ENCODE measurements at regions not wholly inside any gene's neighbourhood (a gene's known extent, or its start where the extent isn't known, plus 50 kb on each side); places are given as distances from the start of the nearest gene placed in this dataset.
"Not testable (repeated sequence)": the region's sequence is repeated elsewhere in the genome, so short reads cannot be mapped to it uniquely, and the experiment has no call there.

DNA sequence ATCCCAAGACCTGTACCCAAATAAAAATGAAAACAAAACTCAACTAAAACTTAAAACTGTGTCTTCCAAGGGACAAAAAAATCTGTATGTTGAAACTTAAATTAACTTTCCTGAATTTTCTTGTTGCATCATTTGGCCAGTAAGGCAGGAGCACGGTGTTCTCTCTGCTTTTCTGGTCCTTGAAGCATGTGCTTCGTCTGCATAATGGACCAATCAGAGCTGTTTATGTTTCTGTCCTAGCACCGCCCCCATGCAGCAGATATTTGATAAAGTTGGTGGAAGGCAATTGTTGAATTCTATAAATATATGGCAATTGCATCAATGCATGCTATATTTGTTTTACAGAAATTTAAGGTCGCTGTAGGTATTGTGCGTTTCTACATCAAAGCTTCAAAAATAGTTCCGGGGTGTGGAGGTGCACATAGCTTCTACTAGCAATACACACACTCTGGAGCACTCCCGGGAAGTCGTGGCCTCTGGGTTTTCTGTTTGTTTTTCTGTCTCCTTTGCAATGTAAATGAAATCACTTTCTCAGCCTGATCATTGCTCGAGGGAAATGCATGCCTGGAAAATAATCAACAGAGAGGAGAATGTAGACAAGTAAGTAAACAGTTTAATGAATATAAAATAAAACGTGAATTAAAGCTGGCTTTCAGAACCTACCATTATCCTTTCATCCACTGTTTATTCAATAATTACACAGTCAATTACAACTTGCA lies 206.3 kb downstream of the BCAS1 start:
- H3K79me1 ChIP-seq (ENCODE audit: insufficient read depth, low read depth, low read length, poor library complexity, severe bottlenecking); H3K4me2 ChIP-seq (ENCODE audit: insufficient read depth, insufficient read length, low read length); H3K9me3 ChIP-seq (ENCODE audit: control insufficient read depth, low read depth, low read length); H2BK5ac ChIP-seq (ENCODE audit: insufficient read length, low read length); H2BK20ac ChIP-seq (ENCODE audit: low read depth, low read length, poor library complexity, severe bottlenecking); H3K23ac ChIP-seq (ENCODE audit: insufficient read length, low read depth, low read length); H3K27ac ChIP-seq (ENCODE audit: insufficient read length, low read depth, low read length); H4K20me1 ChIP-seq (ENCODE audit: control insufficient read depth, insufficient read depth, insufficient read length); H3K14ac ChIP-seq (ENCODE audit: insufficient read depth, low read length); H3T11ph ChIP-seq (ENCODE audit: low read length); H3K79me2 ChIP-seq (ENCODE audit: insufficient read depth, low read length); H3K56ac ChIP-seq (ENCODE audit: insufficient read length, low read depth, low read length); H2AFZ ChIP-seq (ENCODE audit: low read length); H3K27me3 ChIP-seq (ENCODE audit: insufficient read depth, low read length); H4K8ac ChIP-seq (replicated peaks; ENCODE audit: insufficient read length, low read depth, low read length); H2BK12ac ChIP-seq (ENCODE audit: insufficient read length, low read depth, low read length); H3K4me1 ChIP-seq (ENCODE audit: insufficient read depth, low read length); H2BK120ac ChIP-seq (ENCODE audit: low read depth, low read length, poor library complexity, severe bottlenecking); DNase-seq; H3K18ac ChIP-seq (ENCODE audit: insufficient read length, low read depth, low read length); H3K9ac ChIP-seq (ENCODE audit: extremely low read depth, insufficient read length, low read length); H3K27me3 Mint-ChIP-seq (ENCODE audit: low read depth); H3K36me3 Mint-ChIP-seq (ENCODE audit: insufficient read depth in 1 of 3, low read depth in 3 of 3); H3K23me2 ChIP-seq (ENCODE audit: insufficient read length, low read depth, low read length, poor library complexity, severe bottlenecking); H2AK5ac ChIP-seq (ENCODE audit: insufficient read length, low read length); H4K5ac ChIP-seq (ENCODE audit: insufficient read length, low read depth, low read length); H3K4ac ChIP-seq (ENCODE audit: low read depth, low read length); H2BK15ac ChIP-seq (ENCODE audit: low read depth, low read length); H4K91ac ChIP-seq (ENCODE audit: insufficient read length, low read depth, low read length); H3K9me3 Mint-ChIP-seq: not testable (repeated sequence)
- Mint-ChIP-seq H3K27ac (peak overlapping the region; percentile 80 to 87 (median 81)), H3K4me1 (peaks cover 60% of the 10 kb centered on the region in 2 experiments), H3K4me3 (0 out of 5 replicates have a peak overlapping the region, but pooled peaks of 1 of the 2 experiments have one; percentile 1)
- WGBS (ENCODE audit: extremely low coverage, insufficient read length, low lambda C conversion rate): no CpG with 5 or more reads among the region's 10 CpGs

- H3K56ac ChIP-seq (ENCODE audit: insufficient read length, low read depth, low read length); H3K9me3 ChIP-seq (ENCODE audit: control insufficient read depth, low read depth, low read length); H4K5ac ChIP-seq (ENCODE audit: insufficient read length, low read depth, low read length); H3K18ac ChIP-seq (ENCODE audit: insufficient read length, low read depth, low read length); H2AFZ ChIP-seq (ENCODE audit: low read length); H3K4ac ChIP-seq (ENCODE audit: low read depth, low read length); H3K36me3 Mint-ChIP-seq (ENCODE audit: insufficient read depth in 1 of 3, low read depth in 3 of 3); H3K27ac ChIP-seq (ENCODE audit: insufficient read length, low read depth, low read length); DNase-seq; H3K4me2 ChIP-seq (ENCODE audit: insufficient read depth, insufficient read length, low read length); H3T11ph ChIP-seq (ENCODE audit: low read length); H2BK5ac ChIP-seq (ENCODE audit: insufficient read length, low read length); H3K79me1 ChIP-seq (ENCODE audit: insufficient read depth, low read depth, low read length, poor library complexity, severe bottlenecking); H3K27me3 ChIP-seq (ENCODE audit: insufficient read depth, low read length); H4K91ac ChIP-seq (ENCODE audit: insufficient read length, low read depth, low read length); H2BK20ac ChIP-seq (ENCODE audit: low read depth, low read length, poor library complexity, severe bottlenecking); H4K8ac ChIP-seq (replicated peaks; ENCODE audit: insufficient read length, low read depth, low read length); H3K23ac ChIP-seq (ENCODE audit: insufficient read length, low read depth, low read length); H2BK120ac ChIP-seq (ENCODE audit: low read depth, low read length, poor library complexity, severe bottlenecking); H2AK5ac ChIP-seq (ENCODE audit: insufficient read length, low read length); H3K9ac ChIP-seq (ENCODE audit: extremely low read depth, insufficient read length, low read length); H2BK12ac ChIP-seq (ENCODE audit: insufficient read length, low read depth, low read length); H3K9me3 Mint-ChIP-seq; H3K79me2 ChIP-seq (ENCODE audit: insufficient read depth, low read length); H3K14ac ChIP-seq (ENCODE audit: insufficient read depth, low read length); H2BK15ac ChIP-seq (ENCODE audit: low read depth, low read length); H3K27me3 Mint-ChIP-seq (ENCODE audit: low read depth); H3K4me1 ChIP-seq (ENCODE audit: insufficient read depth, low read length); H4K20me1 ChIP-seq (ENCODE audit: control insufficient read depth, insufficient read depth, insufficient read length); H3K23me2 ChIP-seq (ENCODE audit: insufficient read length, low read depth, low read length, poor library complexity, severe bottlenecking): not testable (repeated sequence)
- H3K4me1 Mint-ChIP-seq: peaks cover 60 to 61% of the 10 kb centered on the region in 2 experiments
- peak overlapping the region; percentile 80 to 87 (median 81); a peak in 4 of 7 replicates for H3K27ac Mint-ChIP-seq
- no CpG with 5 or more reads among the region's 3 CpGs for WGBS (ENCODE audit: extremely low coverage, insufficient read length, low lambda C conversion rate)
- peak overlapping the region in 1 of 2 experiments; percentile 1; a peak in 1 of 5 replicates for H3K4me3 Mint-ChIP-seq
Measured at GRCh38 chr20:53863535-53863922, 206.9 kb downstream of the BCAS1 start.
